ENCODE measurements at regions not wholly inside any gene's neighbourhood (a gene's known extent, or its start where the extent isn't known, plus 50 kb on each side); places are given as distances from the start of the nearest gene placed in this dataset.

DNA sequence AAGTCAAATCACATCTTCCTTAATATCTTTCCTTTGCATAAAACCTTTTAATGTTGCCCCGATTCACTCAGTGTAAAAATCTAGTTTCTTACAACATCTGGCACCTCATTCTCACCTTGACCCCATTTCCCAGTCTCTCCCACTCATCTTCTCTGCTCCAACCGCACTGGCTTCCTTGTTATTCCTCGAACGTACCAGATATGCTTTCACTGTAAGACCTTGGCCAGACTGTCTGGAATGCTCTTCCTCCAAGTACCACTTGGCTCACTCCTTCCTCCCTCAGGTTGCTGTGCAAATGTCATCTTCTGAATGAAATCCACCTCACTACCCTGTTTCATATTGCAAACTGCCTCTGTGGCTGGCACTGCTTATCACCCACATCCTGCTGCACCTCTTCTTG is 433.6 kb downstream of the HAPSTR1 start:
- DNase-seq (ENCODE audit: extremely low read depth, low read depth), result no peak
- TF ChIP-seq CTCF (IDR thresholded peaks at IDR 0.05; ENCODE audit: low read depth, low read length), result no peak

GRCh38 chr16:9526791-9527190 is 435.3 kb downstream of the HAPSTR1 start:
- no peak for DNase-seq (ENCODE audit: extremely low read depth, low read depth)

DNA sequence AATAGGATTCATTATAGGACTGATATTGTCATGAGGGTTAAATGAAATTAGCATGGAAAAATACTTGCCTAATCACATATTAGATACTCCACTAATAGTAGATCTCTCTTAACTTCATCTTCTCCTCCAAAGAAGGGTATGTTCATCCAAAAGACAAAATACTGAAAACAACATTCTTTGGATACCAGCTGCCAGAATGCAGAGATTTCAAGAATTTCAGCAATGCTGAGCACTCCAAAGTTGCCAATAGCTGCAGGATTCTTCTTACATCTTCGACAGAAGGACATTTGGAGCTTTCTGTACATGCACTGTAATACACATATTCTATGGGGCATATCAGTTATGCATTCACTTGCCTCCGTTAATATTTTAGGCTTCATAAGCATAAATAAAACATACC is 436.5 kb downstream of the HAPSTR1 start:
- DNase-seq (ENCODE audit: extremely low read depth, low read depth), result no peak
- TF ChIP-seq CTCF (IDR thresholded peaks at IDR 0.05; ENCODE audit: low read depth, low read length), result no peak

More at GRCh38 chr16:9526791-9527190, 435.3 kb downstream of the HAPSTR1 start:
- no peak for TF ChIP-seq CTCF (IDR thresholded peaks at IDR 0.05; ENCODE audit: low read depth, low read length)

DNA sequence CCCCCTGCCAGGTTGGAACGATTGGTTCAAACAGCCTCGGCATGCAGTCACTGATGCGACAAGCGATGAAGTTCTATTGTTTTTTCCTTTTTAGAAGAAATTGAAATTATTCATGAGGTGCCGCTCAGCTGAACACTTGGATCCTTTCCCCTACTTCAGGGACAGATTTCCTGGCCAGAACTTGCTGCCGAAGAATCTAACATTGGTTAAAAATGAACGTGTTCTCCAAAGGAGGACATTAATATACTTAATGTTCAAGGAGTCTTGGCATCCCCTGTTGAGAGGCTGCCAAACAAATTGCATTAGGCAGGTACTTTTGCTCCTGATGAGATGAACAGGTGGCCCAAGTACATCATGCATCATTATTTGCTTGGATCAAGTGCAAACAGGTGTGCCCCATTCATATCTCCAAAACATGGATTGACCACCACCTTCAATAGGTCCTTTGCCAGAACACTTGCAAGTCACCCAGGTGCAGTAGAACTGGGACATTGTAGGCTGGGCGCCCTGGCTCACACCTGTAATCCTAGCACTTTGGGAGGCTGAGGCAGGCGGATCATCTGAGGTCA is 437.2 kb downstream of the HAPSTR1 start:
- no peak for TF ChIP-seq CTCF (IDR thresholded peaks at IDR 0.05; ENCODE audit: low read depth, low read length)
- no peak for DNase-seq (ENCODE audit: extremely low read depth, low read depth)

GRCh38 chr16:9533042-9533441 is 441.6 kb downstream of the HAPSTR1 start:
- no peak for TF ChIP-seq CTCF (IDR thresholded peaks at IDR 0.05; ENCODE audit: low read depth, low read length)
- DNase-seq (ENCODE audit: extremely low read depth, low read depth), result no peak

- TF ChIP-seq CTCF (IDR thresholded peaks at IDR 0.05; ENCODE audit: low read depth, low read length), result no peak
- DNase-seq (ENCODE audit: extremely low read depth, low read depth), result no peak
Measured at GRCh38 chr16:9534759-9535158, 443.3 kb downstream of the HAPSTR1 start.

GRCh38 chr16:9536905-9537304 is 445.5 kb downstream of the HAPSTR1 start:
- TF ChIP-seq CTCF (IDR thresholded peaks at IDR 0.05; ENCODE audit: low read depth, low read length), result no peak
- DNase-seq (ENCODE audit: extremely low read depth, low read depth), result no peak
